ENCODE measurements at regions not wholly inside any gene's neighbourhood (a gene's known extent, or its start where the extent isn't known, plus 50 kb on each side); places are given as distances from the start of the nearest gene placed in this dataset.

- Histone ChIP-seq H3K9ac (ENCODE audit: low read depth in 1 of 2, low read length in 2 of 2) (no peak overlapping the region), H3K36me3 (ENCODE audit: control insufficient read depth in 1 of 2, insufficient read depth in 2 of 2, low read length in 2 of 2) (no peaks in the 10 kb centered on the region), H3K27me3 (ENCODE audit: control insufficient read depth in 1 of 2, insufficient read depth in 2 of 2, low read length in 2 of 2) (no peaks in the 10 kb centered on the region), H3K4me3 (ENCODE audit: low read depth in 1 of 2, low read length in 2 of 2) (no peak overlapping the region), H3K4me1 (ENCODE audit: control insufficient read depth in 1 of 2, insufficient read depth in 2 of 2, low read length in 2 of 2) (no peaks in the 10 kb centered on the region), H3K9me3 (ENCODE audit: control insufficient read depth in 1 of 2, low read length in 2 of 2) (no peaks in the 10 kb centered on the region), H3K27ac (ENCODE audit: low read depth, low read length) (no peak overlapping the region)
These were observed 52.5 kb upstream of the PITX2 start for GRCh38 chr4:110675426-110675825.

- no peaks in the 10 kb centered on the region for H3K4me1 ChIP-seq (ENCODE audit: control insufficient read depth in 1 of 2, insufficient read depth in 2 of 2, low read length in 2 of 2)
- H3K4me3 ChIP-seq (ENCODE audit: low read depth in 1 of 2, low read length in 2 of 2): no peak overlapping the region
- H3K9ac ChIP-seq (ENCODE audit: low read depth in 1 of 2, low read length in 2 of 2): no peak overlapping the region
- H3K9me3 ChIP-seq (ENCODE audit: control insufficient read depth in 1 of 2, low read length in 2 of 2): no peaks in the 10 kb centered on the region
- no peaks in the 10 kb centered on the region for H3K27me3 ChIP-seq (ENCODE audit: control insufficient read depth in 1 of 2, insufficient read depth in 2 of 2, low read length in 2 of 2)
- no peaks in the 10 kb centered on the region for H3K36me3 ChIP-seq (ENCODE audit: control insufficient read depth in 1 of 2, insufficient read depth in 2 of 2, low read length in 2 of 2)
- H3K27ac ChIP-seq (ENCODE audit: low read depth, low read length): no peak overlapping the region
These were observed 53.4 kb upstream of the PITX2 start for GRCh38 chr4:110676241-110676640.

- Histone ChIP-seq H3K4me3 (ENCODE audit: low read depth in 1 of 2, low read length in 2 of 2) (no peak overlapping the region), H3K9me3 (ENCODE audit: control insufficient read depth in 1 of 2, low read length in 2 of 2) (no peaks in the 10 kb centered on the region), H3K4me1 (ENCODE audit: control insufficient read depth in 1 of 2, insufficient read depth in 2 of 2, low read length in 2 of 2) (no peaks in the 10 kb centered on the region), H3K36me3 (ENCODE audit: control insufficient read depth in 1 of 2, insufficient read depth in 2 of 2, low read length in 2 of 2) (no peaks in the 10 kb centered on the region), H3K9ac (ENCODE audit: low read depth in 1 of 2, low read length in 2 of 2) (no peak overlapping the region), H3K27me3 (ENCODE audit: control insufficient read depth in 1 of 2, insufficient read depth in 2 of 2, low read length in 2 of 2) (no peaks in the 10 kb centered on the region), H3K27ac (ENCODE audit: low read depth, low read length) (no peak overlapping the region)
These were observed 55.8 kb upstream of the PITX2 start for GRCh38 chr4:110678517-110679227.

- no peak overlapping the region for H3K4me3 ChIP-seq (ENCODE audit: low read depth in 1 of 2, low read length in 2 of 2)
- no peaks in the 10 kb centered on the region for H3K36me3 ChIP-seq (ENCODE audit: control insufficient read depth in 1 of 2, insufficient read depth in 2 of 2, low read length in 2 of 2)
- H3K9ac ChIP-seq (ENCODE audit: low read depth in 1 of 2, low read length in 2 of 2): no peak overlapping the region
These were observed 57.4 kb upstream of the PITX2 start for GRCh38 chr4:110680265-110680664.

GRCh38 chr4:110681381-110681780 is 58.5 kb upstream of the PITX2 start:
- no peaks in the 10 kb centered on the region for H3K27me3 ChIP-seq (ENCODE audit: control insufficient read depth in 1 of 2, insufficient read depth in 2 of 2, low read length in 2 of 2)
- H3K4me1 ChIP-seq (ENCODE audit: control insufficient read depth in 1 of 2, insufficient read depth in 2 of 2, low read length in 2 of 2): no peaks in the 10 kb centered on the region
- no peak overlapping the region for H3K9ac ChIP-seq (ENCODE audit: low read depth in 1 of 2, low read length in 2 of 2)
- H3K27ac ChIP-seq (ENCODE audit: low read depth, low read length): no peak overlapping the region
- no peaks in the 10 kb centered on the region for H3K9me3 ChIP-seq (ENCODE audit: control insufficient read depth in 1 of 2, low read length in 2 of 2)
- H3K36me3 ChIP-seq (ENCODE audit: control insufficient read depth in 1 of 2, insufficient read depth in 2 of 2, low read length in 2 of 2): no peaks in the 10 kb centered on the region
- no peak overlapping the region for H3K4me3 ChIP-seq (ENCODE audit: low read depth in 1 of 2, low read length in 2 of 2)

More at GRCh38 chr4:110680265-110680664, 57.4 kb upstream of the PITX2 start:
- Histone ChIP-seq H3K9me3 (ENCODE audit: control insufficient read depth in 1 of 2, low read length in 2 of 2) (no peaks in the 10 kb centered on the region), H3K27ac (ENCODE audit: low read depth, low read length) (no peak overlapping the region), H3K4me1 (ENCODE audit: control insufficient read depth in 1 of 2, insufficient read depth in 2 of 2, low read length in 2 of 2) (no peaks in the 10 kb centered on the region), H3K27me3 (ENCODE audit: control insufficient read depth in 1 of 2, insufficient read depth in 2 of 2, low read length in 2 of 2) (no peaks in the 10 kb centered on the region)

- H3K36me3 ChIP-seq (ENCODE audit: control insufficient read depth in 1 of 2, insufficient read depth in 2 of 2, low read length in 2 of 2): no peaks in the 10 kb centered on the region
- H3K9me3 ChIP-seq (ENCODE audit: control insufficient read depth in 1 of 2, low read length in 2 of 2): no peaks in the 10 kb centered on the region
- H3K27me3 ChIP-seq (ENCODE audit: control insufficient read depth in 1 of 2, insufficient read depth in 2 of 2, low read length in 2 of 2): no peaks in the 10 kb centered on the region
- H3K4me3 ChIP-seq (ENCODE audit: low read depth in 1 of 2, low read length in 2 of 2): no peak overlapping the region
- H3K27ac ChIP-seq (ENCODE audit: low read depth, low read length): no peak overlapping the region
- no peaks in the 10 kb centered on the region for H3K4me1 ChIP-seq (ENCODE audit: control insufficient read depth in 1 of 2, insufficient read depth in 2 of 2, low read length in 2 of 2)
- no peak overlapping the region for H3K9ac ChIP-seq (ENCODE audit: low read depth in 1 of 2, low read length in 2 of 2)
These were observed 59.4 kb upstream of the PITX2 start for GRCh38 chr4:110682311-110682710.

GRCh38 chr4:110683601-110684000 is 60.7 kb upstream of the PITX2 start:
- Histone ChIP-seq H3K4me3 (ENCODE audit: low read depth in 1 of 2, low read length in 2 of 2) (no peak overlapping the region), H3K36me3 (ENCODE audit: control insufficient read depth in 1 of 2, insufficient read depth in 2 of 2, low read length in 2 of 2) (no peaks in the 10 kb centered on the region), H3K9me3 (ENCODE audit: control insufficient read depth in 1 of 2, low read length in 2 of 2) (no peaks in the 10 kb centered on the region), H3K9ac (ENCODE audit: low read depth in 1 of 2, low read length in 2 of 2) (no peak overlapping the region), H3K27ac (ENCODE audit: low read depth, low read length) (no peak overlapping the region), H3K4me1 (ENCODE audit: control insufficient read depth in 1 of 2, insufficient read depth in 2 of 2, low read length in 2 of 2) (no peaks in the 10 kb centered on the region), H3K27me3 (ENCODE audit: control insufficient read depth in 1 of 2, insufficient read depth in 2 of 2, low read length in 2 of 2) (no peaks in the 10 kb centered on the region)

GRCh38 chr4:110702326-110702725 is 79.4 kb upstream of the PITX2 start:
- no peaks in the 10 kb centered on the region for H3K9me3 ChIP-seq (ENCODE audit: control insufficient read depth in 1 of 2, low read length in 2 of 2)
- H3K4me3 ChIP-seq (ENCODE audit: low read depth in 1 of 2, low read length in 2 of 2): no peak overlapping the region
- H3K4me1 ChIP-seq (ENCODE audit: control insufficient read depth in 1 of 2, insufficient read depth in 2 of 2, low read length in 2 of 2): no peaks in the 10 kb centered on the region
- no peak overlapping the region for H3K9ac ChIP-seq (ENCODE audit: low read depth in 1 of 2, low read length in 2 of 2)
- H3K36me3 ChIP-seq (ENCODE audit: control insufficient read depth in 1 of 2, insufficient read depth in 2 of 2, low read length in 2 of 2): no peaks in the 10 kb centered on the region
- H3K27ac ChIP-seq (ENCODE audit: low read depth, low read length): no peak overlapping the region
- no peaks in the 10 kb centered on the region for H3K27me3 ChIP-seq (ENCODE audit: control insufficient read depth in 1 of 2, insufficient read depth in 2 of 2, low read length in 2 of 2)

- no peaks in the 10 kb centered on the region for H3K36me3 ChIP-seq (ENCODE audit: control insufficient read depth in 1 of 2, insufficient read depth in 2 of 2, low read length in 2 of 2)
- no peaks in the 10 kb centered on the region for H3K9me3 ChIP-seq (ENCODE audit: control insufficient read depth in 1 of 2, low read length in 2 of 2)
- H3K27me3 ChIP-seq (ENCODE audit: control insufficient read depth in 1 of 2, insufficient read depth in 2 of 2, low read length in 2 of 2): no peaks in the 10 kb centered on the region
- H3K27ac ChIP-seq (ENCODE audit: low read depth, low read length): no peak overlapping the region
- no peak overlapping the region for H3K4me3 ChIP-seq (ENCODE audit: low read depth in 1 of 2, low read length in 2 of 2)
- no peak overlapping the region for H3K9ac ChIP-seq (ENCODE audit: low read depth in 1 of 2, low read length in 2 of 2)
- H3K4me1 ChIP-seq (ENCODE audit: control insufficient read depth in 1 of 2, insufficient read depth in 2 of 2, low read length in 2 of 2): no peaks in the 10 kb centered on the region
These were observed 82.0 kb upstream of the PITX2 start for GRCh38 chr4:110704748-110705439.

GRCh38 chr4:110705440-110705782 is 82.5 kb upstream of the PITX2 start:
- no peak overlapping the region for H3K4me3 ChIP-seq (ENCODE audit: low read depth in 1 of 2, low read length in 2 of 2)
- H3K27me3 ChIP-seq (ENCODE audit: control insufficient read depth in 1 of 2, insufficient read depth in 2 of 2, low read length in 2 of 2): no peaks in the 10 kb centered on the region
- no peaks in the 10 kb centered on the region for H3K9me3 ChIP-seq (ENCODE audit: control insufficient read depth in 1 of 2, low read length in 2 of 2)
- H3K36me3 ChIP-seq (ENCODE audit: control insufficient read depth in 1 of 2, insufficient read depth in 2 of 2, low read length in 2 of 2): no peaks in the 10 kb centered on the region
- no peak overlapping the region for H3K27ac ChIP-seq (ENCODE audit: low read depth, low read length)
- H3K4me1 ChIP-seq (ENCODE audit: control insufficient read depth in 1 of 2, insufficient read depth in 2 of 2, low read length in 2 of 2): no peaks in the 10 kb centered on the region
- H3K9ac ChIP-seq (ENCODE audit: low read depth in 1 of 2, low read length in 2 of 2): no peak overlapping the region

Measured in duodenal mucosa (tissue), 2 donors.